ENCODE measurements at regions not wholly inside any gene's neighbourhood (a gene's known extent, or its start where the extent isn't known, plus 50 kb on each side); places are given as distances from the start of the nearest gene placed in this dataset.

GRCh38 chr6:126662966-126663365, 323.1 kb downstream of the CENPW start:
- Histone ChIP-seq H3K9me3 (ENCODE audit: low read length) (no peaks in the 10 kb centered on the region), H3K4me3 (ENCODE audit: low read depth, low read length, poor library complexity, severe bottlenecking) (no peak overlapping the region), H3K4me2 (ENCODE audit: low read length) (no peak overlapping the region), H4K20me1 (ENCODE audit: insufficient read depth, low read length) (no peaks in the 10 kb centered on the region), H3K36me3 (ENCODE audit: insufficient read depth, low read length) (no peaks in the 10 kb centered on the region), H3K9me2 (ENCODE audit: insufficient read depth, low read length) (no peaks in the 10 kb centered on the region), H3K27ac (ENCODE audit: low read depth, low read length, poor library complexity, severe bottlenecking) (no peak overlapping the region), H2AFZ (ENCODE audit: low read length) (no peak overlapping the region), H3K79me2 (ENCODE audit: insufficient read depth, low read depth, low read length) (no peaks in the 10 kb centered on the region), H3K4me1 (ENCODE audit: insufficient read depth, low read length, poor library complexity, severe bottlenecking) (no peaks in the 10 kb centered on the region)
- no peak for DNase-seq (ENCODE audit: low spot score)
- TF ChIP-seq EZH2phosphoT487 (IDR thresholded peaks at IDR 0.05; ENCODE audit: borderline replicate concordance, low read depth, low read length) (no peak), CTCF (conservative IDR thresholded peaks at IDR 0.05; ENCODE audit: low read length) (no peak)
- ChIA-PET POLR2A (interaction anchor here (1.4 kb wide), 1 partner anchor 30 kb away, joined by 3 read pairs; no protein-coding TSS in a partner anchor), CTCF (ENCODE audit: unreplicated experiment) (no interaction called here)
- intact Hi-C loops (cut with micrococcal nuclease; ENCODE audit: unreplicated experiment): no loop called here
- no TSS peak for BruUV-seq (replicated peaks)

DNA sequence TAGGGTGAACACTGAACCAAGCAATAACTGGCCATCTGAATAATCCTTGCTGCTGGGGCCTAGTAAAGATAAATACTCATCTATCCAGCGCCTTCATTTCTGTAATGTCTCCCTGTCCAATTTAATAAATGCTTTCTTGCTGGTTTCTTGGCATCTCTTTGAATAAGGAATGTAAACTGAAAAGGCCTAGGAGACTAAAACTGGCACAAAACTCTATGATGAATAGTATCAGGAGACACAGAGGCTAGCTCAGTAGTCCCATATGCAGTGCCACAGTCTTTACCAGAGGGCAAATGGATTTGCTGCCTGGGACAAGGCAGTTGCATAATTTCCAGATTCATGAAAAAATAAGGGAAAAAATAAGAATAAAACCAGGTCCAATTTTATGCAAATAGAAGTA, 324.4 kb downstream of the CENPW start:
- CTCF ChIA-PET (ENCODE audit: unreplicated experiment): no interaction called here
- H3K79me2 ChIP-seq (ENCODE audit: insufficient read depth, low read depth, low read length): no peaks in the 10 kb centered on the region
- no peaks in the 10 kb centered on the region for H4K20me1 ChIP-seq (ENCODE audit: insufficient read depth, low read length)
- intact Hi-C loops (cut with micrococcal nuclease; ENCODE audit: unreplicated experiment): no loop called here
- no peak overlapping the region for H3K4me2 ChIP-seq (ENCODE audit: low read length)
- H3K4me1 ChIP-seq (ENCODE audit: insufficient read depth, low read length, poor library complexity, severe bottlenecking): no peaks in the 10 kb centered on the region
- no peak overlapping the region for H3K27ac ChIP-seq (ENCODE audit: low read depth, low read length, poor library complexity, severe bottlenecking)
- BruUV-seq (replicated peaks): no TSS peak
- H3K36me3 ChIP-seq (ENCODE audit: insufficient read depth, low read length): no peaks in the 10 kb centered on the region
- H2AFZ ChIP-seq (ENCODE audit: low read length): no peak overlapping the region
- H3K9me2 ChIP-seq (ENCODE audit: insufficient read depth, low read length): no peaks in the 10 kb centered on the region
- no peak for TF ChIP-seq CTCF (conservative IDR thresholded peaks at IDR 0.05; ENCODE audit: low read length)
- TF ChIP-seq EZH2phosphoT487 (IDR thresholded peaks at IDR 0.05; ENCODE audit: borderline replicate concordance, low read depth, low read length): no peak
- POLR2A ChIA-PET: interaction anchor here (1.4 kb wide), 1 partner anchor 31 kb away, joined by 3 read pairs; no protein-coding TSS in a partner anchor
- no peaks in the 10 kb centered on the region for H3K9me3 ChIP-seq (ENCODE audit: low read length)
- H3K4me3 ChIP-seq (ENCODE audit: low read depth, low read length, poor library complexity, severe bottlenecking): no peak overlapping the region
- DNase-seq (ENCODE audit: low spot score): no peak

DNA sequence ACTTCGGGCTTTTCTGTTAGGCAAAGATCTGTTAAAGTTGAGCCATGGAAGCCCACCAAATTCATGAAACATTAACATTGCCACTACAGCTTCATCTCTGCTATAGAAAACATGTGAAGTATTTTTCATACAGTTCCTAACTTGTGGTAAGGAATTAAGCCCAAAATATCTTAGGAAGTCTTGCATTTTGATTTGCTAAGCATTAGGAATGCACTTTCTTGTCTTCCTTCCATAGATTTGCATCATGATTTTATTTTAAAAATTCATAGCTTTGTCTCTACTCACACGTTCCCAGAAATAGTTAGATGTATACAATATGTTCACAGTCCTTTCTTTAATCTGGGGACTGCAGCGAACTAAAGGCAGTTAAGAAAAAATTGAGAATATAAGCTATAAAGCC, 325.6 kb downstream of the CENPW start:
- H2AFZ ChIP-seq (ENCODE audit: low read length): no peak overlapping the region
- ChIA-PET CTCF (ENCODE audit: unreplicated experiment) (no interaction called here), POLR2A (no interaction called here)
- no peaks in the 10 kb centered on the region for H3K4me1 ChIP-seq (ENCODE audit: insufficient read depth, low read length, poor library complexity, severe bottlenecking)
- no peaks in the 10 kb centered on the region for H3K9me3 ChIP-seq (ENCODE audit: low read length)
- intact Hi-C loops (cut with micrococcal nuclease; ENCODE audit: unreplicated experiment): no loop called here
- no peaks in the 10 kb centered on the region for H3K36me3 ChIP-seq (ENCODE audit: insufficient read depth, low read length)
- no peaks in the 10 kb centered on the region for H3K79me2 ChIP-seq (ENCODE audit: insufficient read depth, low read depth, low read length)
- TF ChIP-seq EZH2phosphoT487 (IDR thresholded peaks at IDR 0.05; ENCODE audit: borderline replicate concordance, low read depth, low read length): no peak
- TF ChIP-seq CTCF (conservative IDR thresholded peaks at IDR 0.05; ENCODE audit: low read length): no peak
- DNase-seq (ENCODE audit: low spot score): no peak
- H3K9me2 ChIP-seq (ENCODE audit: insufficient read depth, low read length): no peaks in the 10 kb centered on the region
- no peak overlapping the region for H3K4me2 ChIP-seq (ENCODE audit: low read length)
- no TSS peak for BruUV-seq (replicated peaks)
- H3K4me3 ChIP-seq (ENCODE audit: low read depth, low read length, poor library complexity, severe bottlenecking): no peak overlapping the region
- no peak overlapping the region for H3K27ac ChIP-seq (ENCODE audit: low read depth, low read length, poor library complexity, severe bottlenecking)
- no peaks in the 10 kb centered on the region for H4K20me1 ChIP-seq (ENCODE audit: insufficient read depth, low read length)
